ENCODE measurements at regions not wholly inside any gene's neighbourhood (a gene's known extent, or its start where the extent isn't known, plus 50 kb on each side); places are given as distances from the start of the nearest gene placed in this dataset.
"Not testable (repeated sequence)": the region's sequence is repeated elsewhere in the genome, so short reads cannot be mapped to it uniquely, and the experiment has no call there.

DNA sequence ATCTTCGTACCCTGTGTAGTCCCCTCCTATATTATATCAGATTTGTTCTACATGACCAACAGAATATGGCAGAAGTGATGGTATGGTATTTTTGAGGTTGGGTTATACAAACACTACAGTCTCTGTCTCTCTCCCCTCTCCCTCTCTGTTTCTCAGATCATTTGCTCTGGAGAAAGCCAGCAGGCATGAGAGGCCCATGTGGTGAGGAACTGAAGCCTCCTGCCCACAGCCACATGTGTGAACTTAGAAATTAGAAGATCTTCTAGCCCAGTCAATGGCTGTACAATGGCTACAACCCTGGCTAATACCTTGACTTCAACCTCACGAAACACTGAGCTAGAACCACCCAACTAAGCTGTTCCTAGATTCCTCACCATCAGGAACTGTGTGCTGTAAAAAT is 250.6 kb downstream of the SMAD2 start:
- H3K9ac ChIP-seq (ENCODE audit: insufficient read length) = no peak overlapping the region
- no peak for TF ChIP-seq POLR2AphosphoS5 (IDR thresholded peaks at IDR 0.05; ENCODE audit: borderline replicate concordance, low read depth, low read length)
- no peak for TF ChIP-seq EZH2 (IDR thresholded peaks at IDR 0.05)
- no peak for TF ChIP-seq FOXP2 (optimal IDR thresholded peaks at IDR 0.05; ENCODE audit: control extremely low read depth, extremely low read length, insufficient read depth)
- H3K36me3 ChIP-seq (ENCODE audit: insufficient read depth, low read length) = no peaks in the 10 kb centered on the region
- no peak overlapping the region for H3K27ac ChIP-seq
- no peak overlapping the region for H3K4me3 ChIP-seq
- H3K9me3 ChIP-seq (ENCODE audit: low read depth, low read length) = no peaks in the 10 kb centered on the region
- no peak for DNase-seq (ENCODE audit: low read depth, low spot score)

DNA sequence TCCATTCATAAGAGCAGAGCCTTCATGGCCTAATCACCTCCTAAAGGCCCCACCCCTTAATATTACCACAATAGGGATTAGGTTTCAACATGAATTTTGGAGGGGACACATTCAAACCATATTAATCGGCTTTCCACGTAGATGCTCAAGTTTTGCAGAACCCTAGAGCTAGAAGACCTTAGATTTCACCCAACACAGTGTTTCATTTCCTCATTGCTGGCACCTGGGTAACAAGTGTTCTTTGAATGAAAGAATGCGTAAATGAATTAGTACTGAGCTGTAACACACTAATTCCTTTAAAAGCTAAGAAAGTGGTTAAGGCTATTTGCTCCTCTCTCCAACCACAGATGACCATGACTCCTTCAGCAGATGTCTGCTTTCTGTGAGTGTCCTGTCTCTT is 252.5 kb downstream of the SMAD2 start:
- Histone ChIP-seq H3K36me3 (ENCODE audit: insufficient read depth, low read length) (no peaks in the 10 kb centered on the region), H3K9ac (ENCODE audit: insufficient read length) (no peak overlapping the region), H3K9me3 (ENCODE audit: low read depth, low read length) (no peaks in the 10 kb centered on the region), H3K27ac (no peak overlapping the region), H3K4me3 (no peak overlapping the region)
- no peak for DNase-seq (ENCODE audit: low read depth, low spot score)
- TF ChIP-seq EZH2 (IDR thresholded peaks at IDR 0.05) (no peak), POLR2AphosphoS5 (IDR thresholded peaks at IDR 0.05; ENCODE audit: borderline replicate concordance, low read depth, low read length) (no peak), FOXP2 (optimal IDR thresholded peaks at IDR 0.05; ENCODE audit: control extremely low read depth, extremely low read length, insufficient read depth) (no peak)

GRCh38 chr18:47669815-47670214 is 260.6 kb downstream of the SMAD2 start:
- no peak overlapping the region for H3K4me3 ChIP-seq
- TF ChIP-seq FOXP2 (optimal IDR thresholded peaks at IDR 0.05; ENCODE audit: control extremely low read depth, extremely low read length, insufficient read depth) (no peak), POLR2AphosphoS5 (IDR thresholded peaks at IDR 0.05; ENCODE audit: borderline replicate concordance, low read depth, low read length) (no peak), EZH2 (IDR thresholded peaks at IDR 0.05) (no peak)
- no peak overlapping the region for H3K9ac ChIP-seq (ENCODE audit: insufficient read length)
- H3K9me3 ChIP-seq (ENCODE audit: low read depth, low read length) = no peaks in the 10 kb centered on the region
- H3K36me3 ChIP-seq (ENCODE audit: insufficient read depth, low read length) = no peaks in the 10 kb centered on the region
- no peak for DNase-seq (ENCODE audit: low read depth, low spot score)
- H3K27ac ChIP-seq = no peak overlapping the region

- no peaks in the 10 kb centered on the region for H3K9me3 ChIP-seq (ENCODE audit: low read depth, low read length)
- TF ChIP-seq POLR2AphosphoS5 (IDR thresholded peaks at IDR 0.05; ENCODE audit: borderline replicate concordance, low read depth, low read length) = no peak
- no peak for TF ChIP-seq EZH2 (IDR thresholded peaks at IDR 0.05)
- no peak for TF ChIP-seq FOXP2 (optimal IDR thresholded peaks at IDR 0.05; ENCODE audit: control extremely low read depth, extremely low read length, insufficient read depth)
These were observed 272.0 kb downstream of the SMAD2 start for GRCh38 chr18:47658498-47658897.

GRCh38 chr18:47654988-47655387 is 275.5 kb downstream of the SMAD2 start:
- H3K36me3 ChIP-seq (ENCODE audit: insufficient read depth, low read length) = no peaks in the 10 kb centered on the region
- DNase-seq (ENCODE audit: low read depth, low spot score) = no peak

More at GRCh38 chr18:47658498-47658897, 272.0 kb downstream of the SMAD2 start:
- Histone ChIP-seq H3K4me3 (no peak overlapping the region), H3K9ac (ENCODE audit: insufficient read length) (no peak overlapping the region), H3K36me3 (ENCODE audit: insufficient read depth, low read length) (no peaks in the 10 kb centered on the region), H3K27ac (no peak overlapping the region)
- DNase-seq (ENCODE audit: low read depth, low spot score) = no peak

DNA sequence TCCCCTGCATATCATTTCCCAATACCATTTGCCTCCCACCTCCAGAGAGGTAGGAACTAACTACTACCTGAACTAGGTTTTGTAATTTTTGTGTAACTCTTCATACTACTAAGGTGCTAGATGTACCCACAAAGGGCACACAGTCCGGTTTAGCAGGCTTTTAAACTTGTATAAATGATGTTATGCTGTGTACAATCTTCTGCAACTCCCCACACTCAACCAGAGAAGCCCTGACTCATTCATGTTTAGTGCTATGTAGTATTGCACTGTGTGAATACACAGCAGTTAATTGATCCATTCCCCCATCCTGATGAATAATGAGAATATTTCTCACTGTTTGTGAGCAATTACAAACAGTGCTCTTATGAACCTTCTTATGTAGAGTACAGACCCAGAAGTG is 285.6 kb downstream of the SMAD2 start:
- Histone ChIP-seq H3K4me3 (no peak overlapping the region), H3K27ac (no peak overlapping the region), H3K9ac (ENCODE audit: insufficient read length) (no peak overlapping the region), H3K36me3 (ENCODE audit: insufficient read depth, low read length) (no peaks in the 10 kb centered on the region), H3K9me3 (ENCODE audit: low read depth, low read length) (no peaks in the 10 kb centered on the region)
- TF ChIP-seq POLR2AphosphoS5 (IDR thresholded peaks at IDR 0.05; ENCODE audit: borderline replicate concordance, low read depth, low read length) = no peak
- no peak for TF ChIP-seq EZH2 (IDR thresholded peaks at IDR 0.05)
- TF ChIP-seq FOXP2 (optimal IDR thresholded peaks at IDR 0.05; ENCODE audit: control extremely low read depth, extremely low read length, insufficient read depth) = no peak
- DNase-seq (ENCODE audit: low read depth, low spot score) = no peak

More at GRCh38 chr18:47654988-47655387, 275.5 kb downstream of the SMAD2 start:
- no peak for TF ChIP-seq EZH2 (IDR thresholded peaks at IDR 0.05)
- TF ChIP-seq FOXP2 (optimal IDR thresholded peaks at IDR 0.05; ENCODE audit: control extremely low read depth, extremely low read length, insufficient read depth) = no peak
- no peak for TF ChIP-seq POLR2AphosphoS5 (IDR thresholded peaks at IDR 0.05; ENCODE audit: borderline replicate concordance, low read depth, low read length)
- no peak overlapping the region for H3K27ac ChIP-seq
- H3K9me3 ChIP-seq (ENCODE audit: low read depth, low read length) = no peaks in the 10 kb centered on the region
- no peak overlapping the region for H3K9ac ChIP-seq (ENCODE audit: insufficient read length)
- H3K4me3 ChIP-seq = no peak overlapping the region

GRCh38 chr18:47637551-47637950 is 292.9 kb downstream of the SMAD2 start:
- not testable (repeated sequence) for H3K4me3 ChIP-seq; H3K9ac ChIP-seq (ENCODE audit: insufficient read length); H3K27ac ChIP-seq; H3K9me3 ChIP-seq (ENCODE audit: low read depth, low read length); H3K36me3 ChIP-seq (ENCODE audit: insufficient read depth, low read length); DNase-seq (ENCODE audit: low read depth, low spot score)

DNA sequence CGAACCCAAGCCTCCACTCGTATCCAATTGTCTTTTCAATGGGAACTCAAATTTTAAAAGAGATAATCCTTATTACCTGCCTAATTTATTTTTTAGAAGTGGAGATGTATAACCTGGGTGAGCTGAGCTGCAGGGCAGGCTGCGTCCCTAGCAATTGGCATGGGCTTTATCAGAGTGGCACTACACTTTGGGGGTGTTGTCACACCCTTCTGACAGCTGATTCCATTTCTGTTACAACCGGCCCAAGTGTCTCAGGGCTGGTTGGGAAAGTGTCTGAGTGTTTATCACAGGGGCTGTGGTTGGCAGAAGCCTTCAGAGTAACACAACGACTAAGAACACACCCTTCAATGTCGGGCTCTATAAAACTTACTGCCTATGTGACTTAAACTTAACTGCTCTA is 295.0 kb downstream of the SMAD2 start:
- Histone ChIP-seq H3K4me3 (no peak overlapping the region), H3K27ac (no peak overlapping the region), H3K36me3 (ENCODE audit: insufficient read depth, low read length) (no peaks in the 10 kb centered on the region), H3K9me3 (ENCODE audit: low read depth, low read length) (no peaks in the 10 kb centered on the region), H3K9ac (ENCODE audit: insufficient read length) (no peak overlapping the region)
- DNase-seq (ENCODE audit: low read depth, low spot score) = no peak
- TF ChIP-seq POLR2AphosphoS5 (IDR thresholded peaks at IDR 0.05; ENCODE audit: borderline replicate concordance, low read depth, low read length) (no peak), FOXP2 (optimal IDR thresholded peaks at IDR 0.05; ENCODE audit: control extremely low read depth, extremely low read length, insufficient read depth) (no peak), EZH2 (IDR thresholded peaks at IDR 0.05) (no peak)

DNA sequence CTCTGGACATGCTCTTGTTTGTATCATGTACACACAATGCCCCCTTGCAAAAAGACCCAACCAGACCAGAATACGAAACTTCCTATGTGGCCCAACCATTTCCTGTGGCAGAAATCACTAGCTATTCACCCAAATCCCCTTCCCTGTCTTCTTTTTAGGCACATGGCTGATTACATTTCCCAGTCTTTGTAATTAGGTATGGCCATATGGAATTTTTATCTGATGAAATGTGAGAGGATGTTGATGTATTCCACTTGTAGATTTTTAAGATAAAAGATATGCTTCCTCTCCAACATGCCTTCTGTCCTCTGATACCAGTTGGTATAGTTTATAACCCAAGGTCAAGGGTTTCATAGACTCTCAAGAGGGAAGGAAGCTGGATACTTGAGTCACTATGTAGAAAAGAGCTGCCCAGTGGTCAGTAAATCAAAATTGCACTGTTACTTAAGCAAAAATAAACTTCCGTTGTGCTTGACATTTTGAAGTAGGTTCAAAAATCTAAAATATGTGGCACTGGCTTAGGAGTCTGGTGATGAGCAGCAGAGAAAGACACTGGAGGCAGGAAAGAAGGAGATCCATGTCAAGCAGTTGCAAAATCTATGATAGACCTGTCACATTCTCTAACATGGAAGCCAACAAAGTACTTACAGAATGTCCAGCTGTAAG is 297.4 kb downstream of the SMAD2 start:
- H3K27ac ChIP-seq = no peak overlapping the region

More for the DNA sequence above, 297.4 kb downstream of the SMAD2 start:
- Histone ChIP-seq H3K9ac (ENCODE audit: insufficient read length) (no peak overlapping the region), H3K36me3 (ENCODE audit: insufficient read depth, low read length) (no peaks in the 10 kb centered on the region), H3K4me3 (no peak overlapping the region), H3K9me3 (ENCODE audit: low read depth, low read length) (no peaks in the 10 kb centered on the region)
- DNase-seq (ENCODE audit: low read depth, low spot score) = no peak
- TF ChIP-seq POLR2AphosphoS5 (IDR thresholded peaks at IDR 0.05; ENCODE audit: borderline replicate concordance, low read depth, low read length) (no peak), EZH2 (IDR thresholded peaks at IDR 0.05) (no peak), FOXP2 (optimal IDR thresholded peaks at IDR 0.05; ENCODE audit: control extremely low read depth, extremely low read length, insufficient read depth) (no peak)
